H1 (cell line): ENCODE measurements at regions not wholly inside any gene's neighbourhood (a gene's known extent, or its start where the extent isn't known, plus 50 kb on each side); places are given as distances from the start of the nearest gene placed in this dataset.

Source experiments
- BCL11A ChIP-seq, 2 experiments: IDR thresholded peaks; one replicate each; pipeline ENCODE4 v1.6.1; 2011; ENCODE audit warnings: low read depth in 2 of 2, low read length in 2 of 2, mild to moderate bottlenecking in 2 of 2
- CHD1 ChIP-seq: IDR thresholded peaks from 2 replicates; pipeline ENCODE4 v1.6.1; 2012; ENCODE audit warnings: low read depth, low read length, improper control_type of control experiment
- CTBP2 ChIP-seq: IDR thresholded peaks from 2 replicates; pipeline ENCODE4 v1.7.0; 2011; ENCODE audit warnings: borderline replicate concordance, mild to moderate bottlenecking, moderate library complexity, mixed read lengths, low read length; ENCODE audit not compliant: insufficient read depth, insufficient read length
- EGR1 ChIP-seq: IDR thresholded peaks from 2 replicates; pipeline ENCODE4 v1.6.1; 2011; ENCODE audit warnings: low read depth, low read length, borderline replicate concordance
- EP300 ChIP-seq, 2 experiments: IDR thresholded peaks; 1 replicate in 1 of 2; 2 replicates in 1 of 2; pipeline ENCODE4 v1.6.1; 2011 to 2012; ENCODE audit warnings: low read depth in 2 of 2, low read length in 2 of 2, mild to moderate bottlenecking in 2 of 2, borderline replicate concordance in 1 of 2, inconsistent platforms in 1 of 2, moderate library complexity in 1 of 2
- EZH2 ChIP-seq: fragments of 200-600 bp; sonication (generic); IDR thresholded peaks from 2 replicates; pipeline ENCODE4 v1.7.1; 2012; ENCODE audit warnings: low read depth, mild to moderate bottlenecking, moderate library complexity, low read length, inconsistent platforms; ENCODE audit not compliant: severe bottlenecking
- FOSL1 ChIP-seq: IDR thresholded peaks from 2 replicates; pipeline ENCODE4 v1.6.1; 2011; ENCODE audit warnings: mild to moderate bottlenecking, low read depth, low read length, moderate library complexity; ENCODE audit not compliant: insufficient read depth
- GABPA ChIP-seq: IDR thresholded peaks from 2 replicates; pipeline ENCODE4 v1.6.1; 2011; ENCODE audit warnings: mild to moderate bottlenecking, low read length, moderate library complexity, borderline replicate concordance; ENCODE audit not compliant: insufficient read depth
- HDAC6 ChIP-seq: IDR thresholded peaks from one replicate; pipeline ENCODE4 v1.7.1; 2012; ENCODE audit warnings: low read depth, mild to moderate bottlenecking, inconsistent platforms, low read length, moderate library complexity
- MAX ChIP-seq: IDR thresholded peaks from 2 replicates; pipeline ENCODE4 v1.6.1; 2012; ENCODE audit warnings: inconsistent platforms
- PHF8 ChIP-seq: fragments of 200-600 bp; sonication (generic); conservative IDR thresholded peaks from 2 replicates; pipeline ENCODE4 v1.7.1; 2012; ENCODE audit warnings: low read depth, mild to moderate bottlenecking, inconsistent platforms, low read length, moderate library complexity
- POLR2AphosphoS5 ChIP-seq: IDR thresholded peaks from 2 replicates; pipeline ENCODE4 v1.6.1; 2011; ENCODE audit warnings: low read depth, low read length
- RNF2 ChIP-seq: fragments of 200-900, 300-1000 bp; sonication (generic); IDR thresholded peaks from 2 replicates; pipeline ENCODE4 v1.7.1; 2016; ENCODE audit warnings: borderline replicate concordance, low read depth, mild to moderate bottlenecking, antibody characterized with exemption, low read length; ENCODE audit not compliant: poor library complexity, severe bottlenecking; ENCODE audit errors: missing control alignments
- SIN3A ChIP-seq, 2 experiments: IDR thresholded peaks in 1 of 2; conservative IDR thresholded peaks in 1 of 2; 2 replicates each; pipeline ENCODE4 v1.6.1; 2011 to 2012; ENCODE audit warnings: low read length in 2 of 2, improper control_type of control experiment in 1 of 2, low read depth in 1 of 2, mild to moderate bottlenecking in 1 of 2
- SP4 ChIP-seq: IDR thresholded peaks from 2 replicates; pipeline ENCODE4 v1.6.1; 2012; ENCODE audit warnings: low read length, inconsistent platforms
- SRF ChIP-seq: IDR thresholded peaks from 2 replicates; pipeline ENCODE4 v1.6.1; 2011; ENCODE audit warnings: mild to moderate bottlenecking, low read depth, low read length, moderate library complexity
- TAF1 ChIP-seq: IDR thresholded peaks from 2 replicates; pipeline ENCODE4 v1.6.1; 2011; ENCODE audit warnings: mild to moderate bottlenecking, low read depth, low read length
- TBP ChIP-seq: IDR thresholded peaks from 2 replicates; pipeline ENCODE4 v1.6.1; 2011; ENCODE audit warnings: low read depth, low read length, improper control_type of control experiment
- TF ChIP-seq, protein P1 (sequence below): IDR thresholded peaks from 2 replicates; pipeline ENCODE4 v1.6.1; 2012; ENCODE audit warnings: inconsistent platforms

DNA sequence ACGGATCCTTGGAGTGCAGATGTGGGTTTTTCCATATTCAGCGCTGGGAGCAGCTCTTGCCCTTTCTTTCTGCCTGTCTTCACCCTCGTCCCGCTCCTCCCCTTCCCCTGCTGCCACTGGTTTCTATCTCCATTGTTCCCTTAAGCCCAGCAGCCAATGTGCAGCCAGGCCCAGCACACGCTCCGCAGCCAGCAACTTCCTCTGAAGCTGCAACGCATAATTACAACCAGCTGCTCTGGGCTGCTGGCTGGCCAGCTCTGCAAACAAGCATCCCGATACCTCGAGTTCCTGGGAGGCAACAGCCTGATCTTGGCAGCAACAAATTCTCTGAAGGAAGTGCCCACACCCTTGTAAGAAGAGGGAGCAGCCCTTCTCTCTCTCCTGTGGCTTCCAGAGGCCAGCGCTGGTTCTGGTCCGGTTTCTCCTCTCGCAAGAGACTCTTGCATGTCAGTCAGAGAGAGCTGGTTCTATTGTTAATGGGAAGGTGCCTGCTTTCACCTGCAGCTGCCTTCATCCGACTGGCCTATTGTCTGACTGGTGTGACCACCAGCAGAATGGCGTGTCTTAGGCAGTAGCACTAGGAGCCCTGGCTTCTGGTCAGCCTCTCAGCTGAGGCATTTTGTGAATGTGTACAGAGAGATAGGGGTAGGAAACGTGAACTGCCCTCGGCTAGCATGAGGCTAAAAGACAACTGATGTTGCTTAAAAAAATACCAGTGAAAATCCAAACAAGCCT is 83.8 kb upstream of the MAML3 start (continued):
- TF ChIP-seq MAX = peak; percentile 77
- TF ChIP-seq RNF2 = no peak
- TF ChIP-seq, protein P1, sequence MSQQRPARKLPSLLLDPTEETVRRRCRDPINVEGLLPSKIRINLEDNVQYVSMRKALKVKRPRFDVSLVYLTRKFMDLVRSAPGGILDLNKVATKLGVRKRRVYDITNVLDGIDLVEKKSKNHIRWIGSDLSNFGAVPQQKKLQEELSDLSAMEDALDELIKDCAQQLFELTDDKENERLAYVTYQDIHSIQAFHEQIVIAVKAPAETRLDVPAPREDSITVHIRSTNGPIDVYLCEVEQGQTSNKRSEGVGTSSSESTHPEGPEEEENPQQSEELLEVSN = peak; percentile 27
- TF ChIP-seq TBP = 0 out of 2 replicates have a peak, but pooled peaks have one; percentile 28
- TF ChIP-seq HDAC6 = no peak
- TF ChIP-seq TAF1 = peak; percentile 69; the same call in 1 of the 2 replicates
- TF ChIP-seq CTBP2 = no peak
- no peak for TF ChIP-seq FOSL1
- no peak for TF ChIP-seq EGR1
- no peak for TF ChIP-seq GABPA
- TF ChIP-seq SIN3A (conservative IDR thresholded peaks at IDR 0.05 in 1 of 2, IDR thresholded peaks at IDR 0.05 in 1 of 2; ENCODE audit: low read depth in 1 of 2, low read length in 2 of 2) = 0 out of 4 replicates have a peak, but pooled peaks have one; percentile 28 to 64
- TF ChIP-seq EP300 (IDR thresholded peaks at IDR 0.05; ENCODE audit: borderline replicate concordance in 1 of 2, low read depth in 2 of 2, low read length in 2 of 2) = no peak
- no peak for TF ChIP-seq CHD1
- TF ChIP-seq BCL11A (IDR thresholded peaks at IDR 0.05; ENCODE audit: low read depth in 2 of 2, low read length in 2 of 2) = no peak
- TF ChIP-seq POLR2AphosphoS5 = peak; percentile 51; the same call in 1 of the 2 replicates
- no peak for TF ChIP-seq SRF
- no peak for TF ChIP-seq PHF8
- no peak for TF ChIP-seq SP4
- TF ChIP-seq EZH2 = no peak
